ENCODE measurements at regions not wholly inside any gene's neighbourhood (a gene's known extent, or its start where the extent isn't known, plus 50 kb on each side); places are given as distances from the start of the nearest gene placed in this dataset.
"Not testable (repeated sequence)": the region's sequence is repeated elsewhere in the genome, so short reads cannot be mapped to it uniquely, and the experiment has no call there.

GRCh38 chr1:181325765-181326164 is 157.6 kb upstream of the CACNA1E start:
- TF ChIP-seq EP300, POLR2A (IDR thresholded peaks at IDR 0.05): not testable (repeated sequence)
- TF ChIP-seq, protein P1, sequence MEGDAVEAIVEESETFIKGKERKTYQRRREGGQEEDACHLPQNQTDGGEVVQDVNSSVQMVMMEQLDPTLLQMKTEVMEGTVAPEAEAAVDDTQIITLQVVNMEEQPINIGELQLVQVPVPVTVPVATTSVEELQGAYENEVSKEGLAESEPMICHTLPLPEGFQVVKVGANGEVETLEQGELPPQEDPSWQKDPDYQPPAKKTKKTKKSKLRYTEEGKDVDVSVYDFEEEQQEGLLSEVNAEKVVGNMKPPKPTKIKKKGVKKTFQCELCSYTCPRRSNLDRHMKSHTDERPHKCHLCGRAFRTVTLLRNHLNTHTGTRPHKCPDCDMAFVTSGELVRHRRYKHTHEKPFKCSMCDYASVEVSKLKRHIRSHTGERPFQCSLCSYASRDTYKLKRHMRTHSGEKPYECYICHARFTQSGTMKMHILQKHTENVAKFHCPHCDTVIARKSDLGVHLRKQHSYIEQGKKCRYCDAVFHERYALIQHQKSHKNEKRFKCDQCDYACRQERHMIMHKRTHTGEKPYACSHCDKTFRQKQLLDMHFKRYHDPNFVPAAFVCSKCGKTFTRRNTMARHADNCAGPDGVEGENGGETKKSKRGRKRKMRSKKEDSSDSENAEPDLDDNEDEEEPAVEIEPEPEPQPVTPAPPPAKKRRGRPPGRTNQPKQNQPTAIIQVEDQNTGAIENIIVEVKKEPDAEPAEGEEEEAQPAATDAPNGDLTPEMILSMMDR (IDR thresholded peaks at IDR 0.05): not testable (repeated sequence)

Data from tibial nerve (tissue), 4 donors.